SH-SY5Y (cell line): ENCODE measurements at regions not wholly inside any gene's neighbourhood (a gene's known extent, or its start where the extent isn't known, plus 50 kb on each side); places are given as distances from the start of the nearest gene placed in this dataset.

Experiments
- GATA2 ChIP-seq: IDR thresholded peaks from 2 replicates; pipeline ENCODE4 v1.6.1; 2011; ENCODE audit warnings: mild to moderate bottlenecking, low read depth, low read length
- GATA3 ChIP-seq: IDR thresholded peaks from 2 replicates; pipeline ENCODE4 v1.6.1; 2011; ENCODE audit warnings: low read depth, mild to moderate bottlenecking, low read length, moderate library complexity

GRCh38 chr1:79549201-79549600 is 542.7 kb upstream of the ADGRL4 start:
- TF ChIP-seq GATA2 (no peak), GATA3 (no peak)
